Neural cell (in vitro differentiated cells): ENCODE measurements at regions not wholly inside any gene's neighbourhood (a gene's known extent, or its start where the extent isn't known, plus 50 kb on each side); places are given as distances from the start of the nearest gene placed in this dataset.

ENCODE experiments used
- H2AFZ ChIP-seq: fragments of 200-600, 300-800 bp; sonication (generic), shearing (Covaris generic); 2 replicates; pipeline ENCODE4 v1.6.0; 2014; ENCODE audit warnings: low read depth, mild to moderate bottlenecking, antibody characterized with exemption, low read length, moderate library complexity
- H3F3A ChIP-seq: fragments of 200-600 bp; shearing (Covaris generic); 2 replicates; pipeline ENCODE4 v1.6.1; 2016; ENCODE audit warnings: mild to moderate bottlenecking, moderate library complexity, mixed read lengths, antibody characterized with exemption, low read length; ENCODE audit not compliant: insufficient read depth, poor library complexity, severe bottlenecking
- H3K27ac ChIP-seq: fragments of 200-600, 300-800 bp; sonication (generic), shearing (Covaris generic); 2 replicates; pipeline ENCODE4 v1.5.1; 2014; ENCODE audit warnings: mild to moderate bottlenecking, low read length, moderate library complexity
- H3K27me3 ChIP-seq: fragments of 300-800, 200-600 bp; sonication (generic), shearing (Covaris generic); 2 replicates; pipeline ENCODE4 v1.6.0; 2014; ENCODE audit warnings: mild to moderate bottlenecking, low read depth, low read length, moderate library complexity; ENCODE audit not compliant: insufficient read depth
- H3K36me3 ChIP-seq: fragments of 300-800, 200-600 bp; sonication (generic), shearing (Covaris generic); 2 replicates; pipeline ENCODE4 v1.5.1; 2014; ENCODE audit warnings: mild to moderate bottlenecking, antibody characterized with exemption, low read length, moderate library complexity; ENCODE audit not compliant: insufficient read depth
- H3K4me2 ChIP-seq: fragments of 300-800, 200-600 bp; sonication (generic), shearing (Covaris generic); 2 replicates; pipeline ENCODE4 v1.6.0; 2014; ENCODE audit warnings: mild to moderate bottlenecking, low read length
- H3K4me3 ChIP-seq: fragments of 300-800, 200-600 bp; sonication (generic), shearing (Covaris generic); 2 replicates; pipeline ENCODE4 v1.5.1; 2014; ENCODE audit warnings: mild to moderate bottlenecking, low read length, moderate library complexity
- H3K79me2 ChIP-seq: fragments of 200-600 bp; shearing (Covaris generic); replicated peaks from 2 replicates; pipeline ENCODE4 v1.6.0; 2014; ENCODE audit warnings: mild to moderate bottlenecking, low read length, moderate library complexity; ENCODE audit not compliant: insufficient read depth
- H3K9ac ChIP-seq: fragments of 300-800, 200-600 bp; sonication (generic), shearing (Covaris generic); 2 replicates; pipeline ENCODE4 v1.6.1; 2016; ENCODE audit warnings: mild to moderate bottlenecking, low read length, mixed read lengths
- H3K9me2 ChIP-seq: fragments of 200-600 bp; shearing (Covaris generic); 2 replicates; pipeline ENCODE4 v1.6.1; 2016; ENCODE audit warnings: mild to moderate bottlenecking, low read length, mixed read lengths; ENCODE audit not compliant: insufficient read depth
- H3K9me3 ChIP-seq: fragments of 200-600, 300-800 bp; sonication (generic), shearing (Covaris generic); 2 replicates; pipeline ENCODE4 v1.6.1; 2016; ENCODE audit warnings: mild to moderate bottlenecking, mixed run types, low read length, moderate library complexity, mixed read lengths
- H4K20me1 ChIP-seq: fragments of 200-600 bp; shearing (Covaris generic); 2 replicates; pipeline ENCODE4 v1.6.1; 2016; ENCODE audit warnings: mild to moderate bottlenecking, mixed run types; ENCODE audit not compliant: insufficient read depth
- EP300 ChIP-seq: fragments of 450-650 bp; conservative IDR thresholded peaks from 2 replicates; pipeline ENCODE4 v1.6.1; 2014; ENCODE audit warnings: antibody characterized with exemption, mild to moderate bottlenecking, moderate library complexity; ENCODE audit not compliant: poor library complexity, severe bottlenecking
- EZH2 ChIP-seq: fragments of 200-600, 300-800 bp; shearing (Covaris generic), sonication (generic); IDR thresholded peaks from 2 replicates; pipeline ENCODE4 v1.6.1; 2014; ENCODE audit warnings: antibody characterized with exemption, low read length, borderline replicate concordance, mild to moderate bottlenecking; ENCODE audit not compliant: insufficient read depth, poor library complexity, severe bottlenecking
- MXI1 ChIP-seq: fragments of 450-650 bp; conservative IDR thresholded peaks from 2 replicates; pipeline ENCODE4 v1.6.1; 2014; ENCODE audit warnings: antibody characterized with exemption, mild to moderate bottlenecking; ENCODE audit not compliant: poor library complexity, severe bottlenecking
- POLR2AphosphoS5 ChIP-seq: IDR thresholded peaks from 2 replicates; pipeline ENCODE4 v1.6.1; 2012
- RAD21 ChIP-seq: fragments of 450-650 bp; conservative IDR thresholded peaks from 2 replicates; pipeline ENCODE4 v1.6.1; 2014; ENCODE audit warnings: antibody characterized with exemption, mild to moderate bottlenecking, moderate library complexity
- REST ChIP-seq: IDR thresholded peaks from 2 replicates; pipeline ENCODE4 v1.6.1; 2012; ENCODE audit warnings: borderline replicate concordance
- SMC3 ChIP-seq: fragments of 450-650 bp; conservative IDR thresholded peaks from 2 replicates; pipeline ENCODE4 v1.6.1; 2014; ENCODE audit warnings: antibody characterized with exemption, mild to moderate bottlenecking, moderate library complexity; ENCODE audit not compliant: poor library complexity
- TAF1 ChIP-seq: IDR thresholded peaks from 2 replicates; pipeline ENCODE4 v1.6.1; 2012; ENCODE audit warnings: low read depth
- TF ChIP-seq, protein P1 (sequence below): fragments of 450-650 bp; IDR thresholded peaks from 2 replicates; pipeline ENCODE4 v1.5.1; 2014; ENCODE audit warnings: antibody characterized with exemption, mild to moderate bottlenecking, moderate library complexity; ENCODE audit not compliant: poor library complexity, severe bottlenecking

- H3F3A ChIP-seq = no peaks in the 10 kb centered on the region
- H3K27ac ChIP-seq = no peak overlapping the region
- peaks cover 43% of the 10 kb centered on the region for H3K27me3 ChIP-seq
- no peak overlapping the region for H3K9ac ChIP-seq
- H3K4me3 ChIP-seq = peak overlapping the region; percentile 56
- no peaks in the 10 kb centered on the region for H3K79me2 ChIP-seq
- H3K9me2 ChIP-seq = no peaks in the 10 kb centered on the region
- H3K4me2 ChIP-seq = peak overlapping the region; percentile 60
- H3K9me3 ChIP-seq = no peaks in the 10 kb centered on the region
- no peaks in the 10 kb centered on the region for H3K36me3 ChIP-seq
- no peak overlapping the region for H2AFZ ChIP-seq
- TF ChIP-seq, protein P1, sequence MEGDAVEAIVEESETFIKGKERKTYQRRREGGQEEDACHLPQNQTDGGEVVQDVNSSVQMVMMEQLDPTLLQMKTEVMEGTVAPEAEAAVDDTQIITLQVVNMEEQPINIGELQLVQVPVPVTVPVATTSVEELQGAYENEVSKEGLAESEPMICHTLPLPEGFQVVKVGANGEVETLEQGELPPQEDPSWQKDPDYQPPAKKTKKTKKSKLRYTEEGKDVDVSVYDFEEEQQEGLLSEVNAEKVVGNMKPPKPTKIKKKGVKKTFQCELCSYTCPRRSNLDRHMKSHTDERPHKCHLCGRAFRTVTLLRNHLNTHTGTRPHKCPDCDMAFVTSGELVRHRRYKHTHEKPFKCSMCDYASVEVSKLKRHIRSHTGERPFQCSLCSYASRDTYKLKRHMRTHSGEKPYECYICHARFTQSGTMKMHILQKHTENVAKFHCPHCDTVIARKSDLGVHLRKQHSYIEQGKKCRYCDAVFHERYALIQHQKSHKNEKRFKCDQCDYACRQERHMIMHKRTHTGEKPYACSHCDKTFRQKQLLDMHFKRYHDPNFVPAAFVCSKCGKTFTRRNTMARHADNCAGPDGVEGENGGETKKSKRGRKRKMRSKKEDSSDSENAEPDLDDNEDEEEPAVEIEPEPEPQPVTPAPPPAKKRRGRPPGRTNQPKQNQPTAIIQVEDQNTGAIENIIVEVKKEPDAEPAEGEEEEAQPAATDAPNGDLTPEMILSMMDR = no peak
- no peak for TF ChIP-seq REST
- no peak for TF ChIP-seq EP300
- TF ChIP-seq RAD21 = no peak
- TF ChIP-seq SMC3 = no peak
- TF ChIP-seq POLR2AphosphoS5 = no peak
- TF ChIP-seq EZH2 = no peak
- TF ChIP-seq MXI1 = no peak
- TF ChIP-seq TAF1 = no peak
- no peaks in the 10 kb centered on the region for H4K20me1 ChIP-seq
Observed at GRCh38 chr5:113693701-113694100, 180.2 kb downstream of the YTHDC2 start.

- Histone ChIP-seq H3K27ac (no peak overlapping the region), H4K20me1 (no peaks in the 10 kb centered on the region), H3F3A (no peaks in the 10 kb centered on the region), H3K79me2 (no peaks in the 10 kb centered on the region), H3K27me3 (peaks cover 43% of the 10 kb centered on the region), H3K9me3 (no peaks in the 10 kb centered on the region), H3K4me3 (no peak overlapping the region), H2AFZ (no peak overlapping the region), H3K9me2 (no peaks in the 10 kb centered on the region), H3K4me2 (no peak overlapping the region), H3K36me3 (no peaks in the 10 kb centered on the region), H3K9ac (no peak overlapping the region)
- TF ChIP-seq TAF1 (no peak), RAD21 (no peak), POLR2AphosphoS5 (no peak), EP300 (no peak), MXI1 (no peak), SMC3 (no peak), REST (no peak), EZH2 (no peak)
- TF ChIP-seq, protein P1 = no peak
Observed at GRCh38 chr5:113694576-113694975, 181.1 kb downstream of the YTHDC2 start.
